SK-N-SH (cell line): ENCODE measurements at regions not wholly inside any gene's neighbourhood (a gene's known extent, or its start where the extent isn't known, plus 50 kb on each side); places are given as distances from the start of the nearest gene placed in this dataset.

Experiments
- CTCF ChIA-PET: fragments of 300-600, 350-600 bp; formaldehyde crosslinking; extraction: SDS; loops from one replicate; lab custom pipeline; 2021; lab: Yijun Ruan, JAX
- POLR2A ChIA-PET: fragments of 350-600 bp; sonication (Branson Sonifier 250); formaldehyde crosslinking; extraction: SDS; loops from one replicate; lab custom pipeline; 2020; ENCODE audit warnings: antibody characterized with exemption, inconsistent platforms; lab: Yijun Ruan, JAX
- DNase-seq: peaks from one replicate; pipeline ENCODE4 v3.0.0; 2012
- H2AFZ ChIP-seq: fragments of 200-600 bp; sonication (generic); 2 replicates; pipeline ENCODE4 v1.8.1; 2016; ENCODE audit warnings: antibody characterized with exemption, mild to moderate bottlenecking, low read depth
- H3F3A ChIP-seq: fragments of 200-600 bp; sonication (generic); replicated peaks from 2 replicates; pipeline ENCODE3; 2016; ENCODE audit warnings: antibody characterized with exemption, mild to moderate bottlenecking; ENCODE audit not compliant: insufficient read depth
- H3K27ac ChIP-seq, 2 experiments: fragments of 200-500 bp in 1 of 2; fragments of 200-600 bp in 1 of 2; sonication (Bioruptor generic) in 1 of 2; sonication (generic), shearing (Covaris generic) in 1 of 2; 2 replicates each; pipeline versions ENCODE4 v1.5.1 to v1.6.1; 2014 to 2016; ENCODE audit warnings: low read depth in 2 of 2, inconsistent platforms in 1 of 2, low read length in 1 of 2, mild to moderate bottlenecking in 1 of 2, mixed read lengths in 1 of 2
- H3K27me3 ChIP-seq: fragments of 200-600 bp; sonication (generic), shearing (Covaris generic); 2 replicates; pipeline ENCODE4 v1.6.1; 2016; ENCODE audit warnings: mixed run types; ENCODE audit not compliant: insufficient read depth
- H3K36me3 ChIP-seq, 2 experiments: fragments of 200-500 bp in 1 of 2; fragments of 200-600 bp in 1 of 2; sonication (Bioruptor generic) in 1 of 2; sonication (generic) in 1 of 2; replicated peaks in 1 of 2; 2 replicates each; pipeline versions ENCODE3 to v1.5.1; 2014 to 2016; ENCODE audit warnings: low read length in 1 of 2, mild to moderate bottlenecking in 1 of 2; ENCODE audit not compliant: insufficient read depth in 2 of 2, control insufficient read depth in 1 of 2
- H3K4me1 ChIP-seq, 2 experiments: fragments of 200-500 bp in 1 of 2; fragments of 200-600 bp in 1 of 2; sonication (Bioruptor generic) in 1 of 2; sonication (generic), shearing (Covaris generic) in 1 of 2; 2 replicates each; pipeline versions ENCODE4 v1.5.1 to v1.6.1; 2014 to 2016; ENCODE audit warnings: low read depth in 1 of 2, low read length in 1 of 2, mixed run types in 1 of 2; ENCODE audit not compliant: insufficient read depth in 2 of 2, control insufficient read depth in 1 of 2
- H3K4me2 ChIP-seq: fragments of 200-600 bp; sonication (generic), shearing (Covaris generic); 2 replicates; pipeline ENCODE4 v1.6.1; 2017; ENCODE audit warnings: mixed run types
- H3K4me3 ChIP-seq, 2 experiments: fragments of 200-500 bp in 1 of 2; fragments of 200-600 bp in 1 of 2; sonication (Bioruptor generic) in 1 of 2; sonication (generic), shearing (Covaris generic) in 1 of 2; 2 replicates each; pipeline versions ENCODE4 v1.5.1 to v1.8.1; 2014 to 2016; ENCODE audit warnings: low read depth in 2 of 2, inconsistent platforms in 1 of 2, low read length in 1 of 2, mild to moderate bottlenecking in 1 of 2, mixed read lengths in 1 of 2, moderate library complexity in 1 of 2
- H3K79me2 ChIP-seq: fragments of 200-600 bp; sonication (generic); 2 replicates; pipeline ENCODE4 v1.8.1; 2017; ENCODE audit warnings: mild to moderate bottlenecking; ENCODE audit not compliant: insufficient read depth
- H3K9ac ChIP-seq: fragments of 200-600 bp; sonication (generic); 2 replicates; pipeline ENCODE4 v1.6.1; 2017; ENCODE audit warnings: mixed run types
- H3K9me2 ChIP-seq: fragments of 200-600 bp; sonication (generic); 2 replicates; pipeline ENCODE4 v1.6.1; 2017; ENCODE audit warnings: mixed run types
- H3K9me3 ChIP-seq: fragments of 200-600 bp; sonication (generic); 2 replicates; pipeline ENCODE4 v1.6.1; 2017; ENCODE audit warnings: mixed run types, mild to moderate bottlenecking, moderate library complexity
- H4K20me1 ChIP-seq: fragments of 200-600 bp; sonication (generic); 2 replicates; pipeline ENCODE4 v1.6.1; 2017; ENCODE audit warnings: mild to moderate bottlenecking, mixed run types; ENCODE audit not compliant: insufficient read depth
- FOSL2 ChIP-seq: IDR thresholded peaks from 2 replicates; pipeline ENCODE4 v1.4.0; 2012; ENCODE audit warnings: low read depth, mild to moderate bottlenecking, moderate library complexity, borderline replicate concordance
- RAD21 ChIP-seq: IDR thresholded peaks from 2 replicates; pipeline ENCODE4 v1.6.1; 2012; ENCODE audit warnings: mild to moderate bottlenecking, low read length
- SIN3A ChIP-seq: IDR thresholded peaks from 2 replicates; pipeline ENCODE4 v1.6.1; 2012; ENCODE audit warnings: low read depth, mild to moderate bottlenecking, low read length, moderate library complexity, borderline replicate concordance
- TCF12 ChIP-seq: IDR thresholded peaks from 2 replicates; pipeline ENCODE4 v1.4.0; 2012
- USF2 ChIP-seq: fragments of 150-350 bp; IDR thresholded peaks from 2 replicates; pipeline ENCODE4 v1.6.1; 2017; ENCODE audit warnings: antibody characterized with exemption, low read length, low read depth, borderline replicate concordance
- YY1 ChIP-seq: IDR thresholded peaks from 2 replicates; pipeline ENCODE4 v1.4.0; 2012; ENCODE audit warnings: low read depth, mild to moderate bottlenecking
- WGBS: methylation state at CpG from one replicate; pipeline ENCODE4 v1.1.6; 2017; ENCODE audit warnings: low lambda C conversion rate; 5-methylcytosine and 5-hydroxymethylcytosine counted together
- TF ChIP-seq, protein P1 (sequence below): fragments of 200-600 bp; sonication (generic); IDR thresholded peaks from 2 replicates; pipeline ENCODE4 v1.6.1; 2017; ENCODE audit warnings: antibody characterized with exemption, mild to moderate bottlenecking, moderate library complexity
- TF ChIP-seq, protein P2 (sequence below): IDR thresholded peaks from 2 replicates; pipeline ENCODE4 v1.4.0; 2012; ENCODE audit warnings: low read depth, borderline replicate concordance

DNA sequence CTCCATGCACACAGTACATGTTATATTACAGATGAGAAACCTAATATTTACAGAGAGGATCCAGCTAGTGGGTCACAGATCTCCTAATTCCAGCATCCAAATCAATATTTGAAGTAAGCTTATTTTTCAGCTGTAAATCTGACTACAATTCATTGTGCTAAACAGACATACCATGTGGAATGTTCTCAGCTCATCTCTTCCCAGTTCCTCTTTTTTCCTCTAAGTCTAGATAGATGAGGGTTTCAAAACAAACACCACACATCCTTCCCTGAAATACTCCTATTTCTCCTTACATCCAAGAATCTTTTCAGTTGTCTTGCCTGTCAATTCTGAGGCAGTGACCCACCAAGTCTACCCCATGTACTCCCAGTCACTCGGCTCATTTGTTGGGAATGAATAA is 200.7 kb upstream of the PIK3C3 start:
- TF ChIP-seq SIN3A (no peak), USF2 (no peak), YY1 (no peak), RAD21 (no peak)
- TF ChIP-seq, protein P1, sequence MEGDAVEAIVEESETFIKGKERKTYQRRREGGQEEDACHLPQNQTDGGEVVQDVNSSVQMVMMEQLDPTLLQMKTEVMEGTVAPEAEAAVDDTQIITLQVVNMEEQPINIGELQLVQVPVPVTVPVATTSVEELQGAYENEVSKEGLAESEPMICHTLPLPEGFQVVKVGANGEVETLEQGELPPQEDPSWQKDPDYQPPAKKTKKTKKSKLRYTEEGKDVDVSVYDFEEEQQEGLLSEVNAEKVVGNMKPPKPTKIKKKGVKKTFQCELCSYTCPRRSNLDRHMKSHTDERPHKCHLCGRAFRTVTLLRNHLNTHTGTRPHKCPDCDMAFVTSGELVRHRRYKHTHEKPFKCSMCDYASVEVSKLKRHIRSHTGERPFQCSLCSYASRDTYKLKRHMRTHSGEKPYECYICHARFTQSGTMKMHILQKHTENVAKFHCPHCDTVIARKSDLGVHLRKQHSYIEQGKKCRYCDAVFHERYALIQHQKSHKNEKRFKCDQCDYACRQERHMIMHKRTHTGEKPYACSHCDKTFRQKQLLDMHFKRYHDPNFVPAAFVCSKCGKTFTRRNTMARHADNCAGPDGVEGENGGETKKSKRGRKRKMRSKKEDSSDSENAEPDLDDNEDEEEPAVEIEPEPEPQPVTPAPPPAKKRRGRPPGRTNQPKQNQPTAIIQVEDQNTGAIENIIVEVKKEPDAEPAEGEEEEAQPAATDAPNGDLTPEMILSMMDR, result no peak
- CTCF ChIA-PET, result interaction anchor here (3.4 kb wide), 1 partner anchor 9 kb away, joined by 12 read pairs; no protein-coding TSS in a partner anchor
- H2AFZ ChIP-seq, result no peak overlapping the region
- no peaks in the 10 kb centered on the region for H3K79me2 ChIP-seq
- H3K9ac ChIP-seq, result no peak overlapping the region
- 63% methylated on average over 1 of the region's 1 CpG for WGBS
- H3K4me3 ChIP-seq, result no peak overlapping the region
- no peak overlapping the region for H3K4me2 ChIP-seq
- no peak overlapping the region for H3K27ac ChIP-seq
- no peaks in the 10 kb centered on the region for H3K9me2 ChIP-seq
- no peaks in the 10 kb centered on the region for H3K9me3 ChIP-seq
- H3F3A ChIP-seq, result no peaks in the 10 kb centered on the region
- no peak for DNase-seq
- no peaks in the 10 kb centered on the region for H3K27me3 ChIP-seq
- no peaks in the 10 kb centered on the region; a peak in 1 of 4 replicates for H3K4me1 ChIP-seq
- POLR2A ChIA-PET, result no interaction called here
- H3K36me3 ChIP-seq, result no peaks in the 10 kb centered on the region
- no peaks in the 10 kb centered on the region for H4K20me1 ChIP-seq

DNA sequence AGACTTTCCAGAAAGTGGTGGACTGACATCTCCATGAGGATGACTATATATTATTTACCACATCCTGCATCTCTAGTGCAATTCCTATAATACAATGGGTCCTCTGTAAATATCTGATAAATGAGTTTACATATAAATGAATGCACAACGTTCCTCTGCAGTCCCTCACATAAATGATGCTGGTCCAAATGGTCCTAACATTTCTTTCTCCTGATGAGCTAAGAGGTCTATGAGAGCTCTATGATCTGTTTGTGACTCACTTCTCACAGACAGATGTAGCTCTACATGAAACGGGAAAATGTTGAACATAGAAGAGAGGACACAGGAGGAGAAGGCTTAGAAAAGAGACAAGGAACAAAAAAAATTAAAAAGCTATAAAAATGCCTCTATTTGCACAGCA is 201.2 kb upstream of the PIK3C3 start:
- Histone ChIP-seq H2AFZ (no peak overlapping the region), H3K4me2 (no peak overlapping the region), H4K20me1 (no peaks in the 10 kb centered on the region), H3K9ac (no peak overlapping the region), H3K9me3 (no peaks in the 10 kb centered on the region), H3K79me2 (no peaks in the 10 kb centered on the region), H3K27me3 (no peaks in the 10 kb centered on the region), H3K4me3 (no peak overlapping the region), H3K36me3 (no peaks in the 10 kb centered on the region), H3K4me1 (no peaks in the 10 kb centered on the region; a peak in 1 of 4 replicates), H3F3A (no peaks in the 10 kb centered on the region), H3K9me2 (no peaks in the 10 kb centered on the region), H3K27ac (no peak overlapping the region)
- ChIA-PET CTCF (interaction anchor here (1.2 to 3.4 kb wide), 2 partner anchors 8 to 15 kb away, joined by 3 to 12 read pairs; no protein-coding TSS in a partner anchor), POLR2A (no interaction called here)
- WGBS, result 24% methylated on average over 2 of the region's 2 CpGs
- TF ChIP-seq TCF12 (peak; percentile 14; the same call in 1 of the 2 replicates), FOSL2 (peak; percentile 23; the same call in 1 of the 2 replicates)
- TF ChIP-seq, protein P2, sequence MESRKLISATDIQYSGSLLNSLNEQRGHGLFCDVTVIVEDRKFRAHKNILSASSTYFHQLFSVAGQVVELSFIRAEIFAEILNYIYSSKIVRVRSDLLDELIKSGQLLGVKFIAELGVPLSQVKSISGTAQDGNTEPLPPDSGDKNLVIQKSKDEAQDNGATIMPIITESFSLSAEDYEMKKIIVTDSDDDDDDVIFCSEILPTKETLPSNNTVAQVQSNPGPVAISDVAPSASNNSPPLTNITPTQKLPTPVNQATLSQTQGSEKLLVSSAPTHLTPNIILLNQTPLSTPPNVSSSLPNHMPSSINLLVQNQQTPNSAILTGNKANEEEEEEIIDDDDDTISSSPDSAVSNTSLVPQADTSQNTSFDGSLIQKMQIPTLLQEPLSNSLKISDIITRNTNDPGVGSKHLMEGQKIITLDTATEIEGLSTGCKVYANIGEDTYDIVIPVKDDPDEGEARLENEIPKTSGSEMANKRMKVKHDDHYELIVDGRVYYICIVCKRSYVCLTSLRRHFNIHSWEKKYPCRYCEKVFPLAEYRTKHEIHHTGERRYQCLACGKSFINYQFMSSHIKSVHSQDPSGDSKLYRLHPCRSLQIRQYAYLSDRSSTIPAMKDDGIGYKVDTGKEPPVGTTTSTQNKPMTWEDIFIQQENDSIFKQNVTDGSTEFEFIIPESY, result no peak
- no peak for DNase-seq
